Lower leg skin (tissue), 4 donors: ENCODE measurements at regions not wholly inside any gene's neighbourhood (a gene's known extent, or its start where the extent isn't known, plus 50 kb on each side); places are given as distances from the start of the nearest gene placed in this dataset.
"Not testable (repeated sequence)": the region's sequence is repeated elsewhere in the genome, so short reads cannot be mapped to it uniquely, and the experiment has no call there.

Source experiments
- DNase-seq, 2 donors: peaks; one replicate each; pipeline ENCODE4 v3.0.0-alpha.2; 2019; ENCODE audit warnings: low spot score in 2 of 2
- H3K4me3 ChIP-seq: fragments of 200-600 bp; sonication (generic); 2 replicates; pipeline ENCODE4 v1.5.1; 2017; ENCODE audit warnings: mild to moderate bottlenecking, low read depth; ENCODE audit not compliant: poor library complexity, severe bottlenecking
- CTCF ChIP-seq, 3 donors: fragments of 450-650 bp; IDR thresholded peaks; one replicate each; pipeline ENCODE4 v1.5.1; 2016; ENCODE audit warnings: antibody characterized with exemption in 3 of 3, mild to moderate bottlenecking in 3 of 3, moderate library complexity in 2 of 3
- POLR2A ChIP-seq, 2 donors: fragments of 450-650 bp; IDR thresholded peaks; one replicate each; pipeline ENCODE4 v1.6.1; 2016 to 2017; ENCODE audit warnings: antibody characterized with exemption in 2 of 2, mild to moderate bottlenecking in 1 of 2, moderate library complexity in 1 of 2
- WGBS, 2 donors: methylation state at CpG; one replicate each; pipeline ENCODE4 v1.1.5; 2018; 5-methylcytosine and 5-hydroxymethylcytosine counted together
- intact Hi-C: fragments of 100-400 bp; cut with DNase I; formaldehyde crosslinking; loops from one replicate; pipeline ENCODE4 v1.15.0; 2023; ENCODE audit warnings: low total_unique reads

GRCh38 chr2:77737236-77737635, 215.1 kb upstream of the LRRTM4 start:
- WGBS, 2 donors = 64 to 77% methylated on average over 3 of the region's 3 CpGs
- H3K4me3 ChIP-seq = no peak overlapping the region
- intact Hi-C loops = no loop called here
- TF ChIP-seq CTCF (IDR thresholded peaks at IDR 0.05) (no peak), POLR2A (IDR thresholded peaks at IDR 0.05) (no peak)
- no peak for DNase-seq

- intact Hi-C loops = no loop called here
- TF ChIP-seq POLR2A (IDR thresholded peaks at IDR 0.05) (no peak), CTCF (IDR thresholded peaks at IDR 0.05) (no peak)
- DNase-seq = no peak
- 64 to 73% methylated on average over 2 of the region's 2 CpGs for WGBS, 2 donors
- H3K4me3 ChIP-seq = no peak overlapping the region
Measured at GRCh38 chr2:77746780-77747179, 224.6 kb upstream of the LRRTM4 start.

- H3K4me3 ChIP-seq, DNase-seq, intact Hi-C loops: not testable (repeated sequence)
- WGBS, 2 donors = 91% methylated on average over 29 to 30 of the region's 30 CpGs
Measured at GRCh38 chr2:77753710-77754345, 231.7 kb upstream of the LRRTM4 start.

- DNase-seq = no peak
Measured at GRCh38 chr2:77767388-77768076, 245.4 kb upstream of the LRRTM4 start.

GRCh38 chr2:77768508-77768907, 246.3 kb upstream of the LRRTM4 start:
- DNase-seq = no peak
- H3K4me3 ChIP-seq = no peak overlapping the region
- intact Hi-C loops = no loop called here
- TF ChIP-seq CTCF (IDR thresholded peaks at IDR 0.05) (no peak), POLR2A (IDR thresholded peaks at IDR 0.05) (no peak)
- 62 to 78% methylated on average over 3 of the region's 3 CpGs for WGBS, 2 donors

More at GRCh38 chr2:77767388-77768076, 245.4 kb upstream of the LRRTM4 start:
- whole genome bisulfite sequencing, 2 donors = 70 to 78% methylated on average over 7 to 8 of the region's 8 CpGs
- H3K4me3 ChIP-seq = no peak overlapping the region
- TF ChIP-seq CTCF (IDR thresholded peaks at IDR 0.05) (no peak), POLR2A (IDR thresholded peaks at IDR 0.05) (no peak)
- intact Hi-C loops = no loop called here

GRCh38 chr2:77778917-77779316, 256.7 kb upstream of the LRRTM4 start:
- DNase-seq = no peak
- intact Hi-C loops = no loop called here
- no peak overlapping the region for H3K4me3 ChIP-seq
- no peak for TF ChIP-seq POLR2A (IDR thresholded peaks at IDR 0.05)

- DNase-seq, H3K4me3 ChIP-seq, intact Hi-C loops: not testable (repeated sequence)
- WGBS, 2 donors = 89 to 94% methylated on average over 2 of the region's 2 CpGs
Measured at GRCh38 chr2:77793500-77793899, 271.3 kb upstream of the LRRTM4 start.
